HFF-Myc (cell line): ENCODE measurements at regions not wholly inside any gene's neighbourhood (a gene's known extent, or its start where the extent isn't known, plus 50 kb on each side); places are given as distances from the start of the nearest gene placed in this dataset.

Experiments used
- DNase-seq: peaks from one replicate; pipeline ENCODE4 v3.0.0-alpha.2; 2011; ENCODE audit warnings: low read depth; ENCODE audit errors: extremely low read depth
- H3K4me3 ChIP-seq: replicated peaks from 2 replicates; pipeline ENCODE4 v1.5.1; 2011; ENCODE audit warnings: low read depth, mild to moderate bottlenecking, control low read depth, low read length
- CTCF ChIP-seq: IDR thresholded peaks from 2 replicates; pipeline ENCODE4 v1.5.1; 2012; ENCODE audit warnings: mild to moderate bottlenecking, low read depth, low read length, control low read depth; ENCODE audit errors: missing control alignments

- no peak for DNase-seq
- H3K4me3 ChIP-seq: no peak overlapping the region
Measured at GRCh38 chr6:144647971-144648651, 363.0 kb downstream of the UTRN start.

GRCh38 chr6:144649085-144649484, 363.9 kb downstream of the UTRN start:
- TF ChIP-seq CTCF: no peak
- DNase-seq: no peak
- no peak overlapping the region for H3K4me3 ChIP-seq

More at GRCh38 chr6:144647971-144648651, 363.0 kb downstream of the UTRN start:
- no peak for TF ChIP-seq CTCF

GRCh38 chr6:144651234-144651633, 366.1 kb downstream of the UTRN start:
- no peak for TF ChIP-seq CTCF
- no peak for DNase-seq
- no peak overlapping the region for H3K4me3 ChIP-seq

- no peak for TF ChIP-seq CTCF
- no peak overlapping the region for H3K4me3 ChIP-seq
- no peak for DNase-seq
Measured at GRCh38 chr6:144652292-144652891, 367.3 kb downstream of the UTRN start.

- no peak for DNase-seq
- no peak overlapping the region for H3K4me3 ChIP-seq
Measured at GRCh38 chr6:144653885-144654505, 368.9 kb downstream of the UTRN start.

GRCh38 chr6:144654506-144654905, 369.4 kb downstream of the UTRN start:
- DNase-seq: no peak
- no peak for TF ChIP-seq CTCF
- no peak overlapping the region for H3K4me3 ChIP-seq

More at GRCh38 chr6:144653885-144654505, 368.9 kb downstream of the UTRN start:
- TF ChIP-seq CTCF: no peak
